ENCODE measurements at regions not wholly inside any gene's neighbourhood (a gene's known extent, or its start where the extent isn't known, plus 50 kb on each side); places are given as distances from the start of the nearest gene placed in this dataset.
"Not testable (repeated sequence)": the region's sequence is repeated elsewhere in the genome, so short reads cannot be mapped to it uniquely, and the experiment has no call there.

DNA sequence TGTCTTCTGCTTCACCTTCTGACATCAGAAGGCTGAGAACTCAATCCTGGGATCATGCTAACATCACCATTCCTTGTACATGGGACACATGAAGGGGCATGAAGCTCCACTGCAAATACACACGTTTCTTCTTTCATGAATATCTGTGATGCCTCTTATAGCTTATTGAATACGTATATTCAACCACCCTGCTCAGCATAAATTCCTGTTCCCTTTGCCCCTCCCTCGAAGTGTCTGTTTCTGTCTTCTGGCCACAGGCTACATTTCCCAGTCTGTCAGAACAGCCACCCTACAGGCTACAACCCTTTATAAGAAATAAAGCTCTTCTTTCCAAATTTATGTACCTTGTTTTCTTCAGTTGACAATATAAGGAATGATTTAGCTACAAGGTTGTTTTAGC is 201.3 kb upstream of the STS start:
- H3K27ac ChIP-seq, result no peak overlapping the region
- no peaks in the 10 kb centered on the region for H3K4me1 ChIP-seq
- no peak for DNase-seq
- H3K4me3 ChIP-seq, result no peak overlapping the region
- WGBS, 2 donors, result 87% methylated on average over 3 of the region's 3 CpGs
- no peaks in the 10 kb centered on the region for H3K36me3 ChIP-seq (ENCODE audit: low read depth, missing control alignments)
- no peaks in the 10 kb centered on the region for H3K9me3 ChIP-seq
- no peaks in the 10 kb centered on the region for H3K27me3 ChIP-seq
- TF ChIP-seq, protein P1, sequence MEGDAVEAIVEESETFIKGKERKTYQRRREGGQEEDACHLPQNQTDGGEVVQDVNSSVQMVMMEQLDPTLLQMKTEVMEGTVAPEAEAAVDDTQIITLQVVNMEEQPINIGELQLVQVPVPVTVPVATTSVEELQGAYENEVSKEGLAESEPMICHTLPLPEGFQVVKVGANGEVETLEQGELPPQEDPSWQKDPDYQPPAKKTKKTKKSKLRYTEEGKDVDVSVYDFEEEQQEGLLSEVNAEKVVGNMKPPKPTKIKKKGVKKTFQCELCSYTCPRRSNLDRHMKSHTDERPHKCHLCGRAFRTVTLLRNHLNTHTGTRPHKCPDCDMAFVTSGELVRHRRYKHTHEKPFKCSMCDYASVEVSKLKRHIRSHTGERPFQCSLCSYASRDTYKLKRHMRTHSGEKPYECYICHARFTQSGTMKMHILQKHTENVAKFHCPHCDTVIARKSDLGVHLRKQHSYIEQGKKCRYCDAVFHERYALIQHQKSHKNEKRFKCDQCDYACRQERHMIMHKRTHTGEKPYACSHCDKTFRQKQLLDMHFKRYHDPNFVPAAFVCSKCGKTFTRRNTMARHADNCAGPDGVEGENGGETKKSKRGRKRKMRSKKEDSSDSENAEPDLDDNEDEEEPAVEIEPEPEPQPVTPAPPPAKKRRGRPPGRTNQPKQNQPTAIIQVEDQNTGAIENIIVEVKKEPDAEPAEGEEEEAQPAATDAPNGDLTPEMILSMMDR (IDR thresholded peaks at IDR 0.05), result no peak
- TF ChIP-seq POLR2A (IDR thresholded peaks at IDR 0.05), result no peak
- intact Hi-C loops (cut with DNase I; ENCODE audit: low total_unique reads), result no loop called here

DNA sequence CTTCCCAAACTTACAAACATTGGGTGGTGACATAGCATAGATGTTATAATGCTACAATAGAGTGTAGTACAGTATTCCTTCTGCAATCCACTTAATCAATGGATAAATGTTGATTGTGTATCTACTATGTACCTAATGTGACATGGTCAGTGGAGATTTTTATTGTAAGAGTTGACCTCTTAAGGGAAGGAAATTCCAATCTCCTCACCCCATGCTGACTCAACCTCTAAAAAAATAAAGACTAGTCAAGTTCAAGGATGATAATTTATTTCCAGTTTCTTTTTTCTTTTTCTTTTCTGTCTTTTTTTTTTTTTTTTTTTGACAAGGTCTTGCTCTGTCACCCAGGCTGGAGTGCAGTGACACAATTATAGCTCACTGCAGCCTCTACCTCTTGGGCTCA is 206.5 kb upstream of the STS start:
- TF ChIP-seq, protein P1 (IDR thresholded peaks at IDR 0.05), result no peak
- no peak for TF ChIP-seq POLR2A (IDR thresholded peaks at IDR 0.05)
- H3K27ac ChIP-seq, result no peak overlapping the region
- no peaks in the 10 kb centered on the region for H3K4me1 ChIP-seq
- intact Hi-C loops (cut with DNase I; ENCODE audit: low total_unique reads), result no loop called here
- H3K9me3 ChIP-seq, result no peaks in the 10 kb centered on the region
- DNase-seq, result no peak
- no peaks in the 10 kb centered on the region for H3K27me3 ChIP-seq
- H3K36me3 ChIP-seq (ENCODE audit: low read depth, missing control alignments), result no peaks in the 10 kb centered on the region
- H3K4me3 ChIP-seq, result no peak overlapping the region

DNA sequence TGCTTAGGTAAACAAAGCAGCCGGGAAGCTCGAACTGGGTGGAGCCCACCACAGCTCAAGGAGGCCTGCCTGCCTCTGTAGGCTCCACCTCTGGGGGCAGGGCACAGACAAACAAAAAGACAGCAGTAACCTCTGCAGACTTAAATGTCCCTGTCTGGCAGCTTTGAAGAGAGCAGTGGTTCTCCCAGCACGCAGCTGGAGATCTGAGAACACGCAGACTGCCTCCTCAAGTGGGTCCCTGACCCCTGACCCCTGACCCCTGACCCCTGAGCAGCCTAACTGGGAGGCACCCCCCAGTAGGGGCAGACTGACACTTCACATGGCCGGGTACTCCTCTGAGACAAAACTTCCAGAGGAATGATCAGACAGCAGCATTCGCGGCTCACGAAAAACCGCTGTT is 214.6 kb upstream of the STS start:
- intact Hi-C loops (cut with DNase I; ENCODE audit: low total_unique reads); DNase-seq; H3K27me3 ChIP-seq; H3K36me3 ChIP-seq (ENCODE audit: low read depth, missing control alignments); H3K9me3 ChIP-seq; H3K4me3 ChIP-seq; H3K27ac ChIP-seq; H3K4me1 ChIP-seq: not testable (repeated sequence)
- 92% methylated on average over 5 of the region's 9 CpGs; no CpG with 5 or more reads in 1 of the 2 donors for WGBS, 2 donors

DNA sequence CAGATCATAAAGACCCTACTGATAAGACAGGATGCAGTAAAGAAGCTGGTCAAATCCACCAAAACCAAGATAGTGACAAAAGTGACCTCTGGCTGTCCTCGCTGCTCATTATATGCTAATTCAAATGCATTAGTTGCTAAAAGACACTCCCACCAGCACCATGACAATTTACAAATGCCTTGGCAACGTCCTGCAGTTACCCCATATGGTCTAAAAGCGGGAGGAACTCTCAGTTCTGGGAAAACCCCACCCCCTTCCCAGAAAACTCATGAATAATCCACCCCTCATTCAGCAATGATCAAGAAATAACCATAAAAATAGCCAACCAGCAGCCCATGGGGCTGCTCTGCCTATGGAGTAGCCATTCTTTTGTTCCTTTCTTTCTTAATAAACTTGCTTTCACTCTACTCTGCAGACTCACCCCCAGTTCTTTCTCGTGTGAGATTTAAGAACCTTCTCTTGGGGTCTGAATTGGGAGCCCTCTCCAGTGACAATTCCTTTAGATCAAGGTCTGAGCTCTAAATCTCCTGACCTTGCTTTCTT is 217.1 kb upstream of the STS start:
- TF ChIP-seq, protein P1 (IDR thresholded peaks at IDR 0.05), result no peak
- no peak for TF ChIP-seq POLR2A (IDR thresholded peaks at IDR 0.05)
- WGBS, 2 donors, result 50 to 51% methylated on average over 3 to 4 of the region's 4 CpGs
- Histone ChIP-seq H3K27ac (no peak overlapping the region), H3K4me1 (no peaks in the 10 kb centered on the region), H3K9me3 (no peaks in the 10 kb centered on the region), H3K4me3 (no peak overlapping the region), H3K27me3 (no peaks in the 10 kb centered on the region), H3K36me3 (ENCODE audit: low read depth, missing control alignments) (no peaks in the 10 kb centered on the region)
- DNase-seq, result no peak
- intact Hi-C loops (cut with DNase I; ENCODE audit: low total_unique reads), result no loop called here

DNA sequence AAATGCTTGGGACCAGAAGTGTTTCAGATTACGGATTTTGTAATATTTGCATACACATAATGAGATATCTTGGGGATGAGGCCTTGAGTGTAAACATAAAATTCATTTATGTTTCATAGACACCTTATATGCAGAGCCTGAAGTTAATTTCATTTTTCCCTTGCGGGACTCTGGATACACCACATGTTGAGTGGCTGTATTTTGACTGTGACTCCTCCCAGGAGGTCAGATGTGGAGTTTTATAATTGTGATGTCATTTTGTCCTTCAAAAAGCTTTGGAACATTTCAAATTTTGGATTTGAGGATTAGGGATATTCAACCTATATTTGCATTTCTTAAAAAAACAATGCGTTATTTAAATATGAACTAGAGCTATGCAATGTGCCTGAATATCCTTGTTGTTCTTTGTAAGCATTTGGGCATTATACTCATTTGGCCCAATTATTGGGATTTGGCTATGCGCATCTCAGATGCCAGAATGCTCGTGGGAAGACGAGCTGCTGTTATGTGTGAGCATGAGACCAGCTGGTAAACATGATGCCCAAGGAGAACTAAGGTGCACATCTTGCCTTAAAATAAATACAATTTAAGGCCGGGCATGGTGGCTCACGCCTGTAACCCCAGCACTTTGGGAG is 223.0 kb upstream of the STS start:
- WGBS, 2 donors, result 86 to 91% methylated on average over 8 of the region's 8 CpGs

More for the DNA sequence above, 223.0 kb upstream of the STS start:
- Histone ChIP-seq H3K27ac (no peak overlapping the region), H3K27me3 (no peaks in the 10 kb centered on the region), H3K36me3 (ENCODE audit: low read depth, missing control alignments) (no peaks in the 10 kb centered on the region), H3K4me3 (no peak overlapping the region), H3K9me3 (no peaks in the 10 kb centered on the region), H3K4me1 (no peaks in the 10 kb centered on the region)
- intact Hi-C loops (cut with DNase I; ENCODE audit: low total_unique reads), result no loop called here
- no peak for DNase-seq
- TF ChIP-seq, protein P1 (IDR thresholded peaks at IDR 0.05), result no peak
- no peak for TF ChIP-seq POLR2A (IDR thresholded peaks at IDR 0.05)

Measured in testis (tissue), 2 donors.